Activated naive CD4-positive, alpha-beta T cell treated with anti-CD3 and anti-CD28 coated beads, Interleukin-2, amount 50 U/mL, for 72 hours (primary cell): ENCODE measurements at regions not wholly inside any gene's neighbourhood (a gene's known extent, or its start where the extent isn't known, plus 50 kb on each side); places are given as distances from the start of the nearest gene placed in this dataset.

Source experiments
- ATAC-seq, 2 donors: fragments of 150-1000 bp; cut with Tn5 transposase; 2 replicates each; pipeline ENCODE4 v1.10.0; 2021; ENCODE audit warnings: mild to moderate bottlenecking in 2 of 2, moderate library complexity in 2 of 2
- DNase-seq, 2 donors: peaks; one replicate each; pipeline ENCODE4 v3.0.0; 2021 to 2022; ENCODE audit warnings: low spot score in 2 of 2
- H3K27ac Mint-ChIP-seq, 2 donors: one replicate each; pipeline ENCODE4 v1.8.0; 2022; ENCODE audit warnings: mild to moderate bottlenecking in 2 of 2, mixed read lengths in 2 of 2
- H3K36me3 Mint-ChIP-seq, 2 donors: one replicate each; pipeline ENCODE4 v1.8.0; 2022; ENCODE audit warnings: mixed read lengths in 2 of 2
- H3K9me3 Mint-ChIP-seq, 2 donors: one replicate each; pipeline ENCODE4 v1.8.0; 2022; ENCODE audit warnings: mixed read lengths in 2 of 2

GRCh38 chr4:138555584-138555983 is 313.4 kb upstream of the SLC7A11 start:
- no peak for DNase-seq
- ATAC-seq, result no peak
- Mint-ChIP-seq H3K36me3 (no peaks in the 10 kb centered on the region), H3K27ac (no peak overlapping the region), H3K9me3 (peaks cover 3% of the 10 kb centered on the region in 2 donors)

DNA sequence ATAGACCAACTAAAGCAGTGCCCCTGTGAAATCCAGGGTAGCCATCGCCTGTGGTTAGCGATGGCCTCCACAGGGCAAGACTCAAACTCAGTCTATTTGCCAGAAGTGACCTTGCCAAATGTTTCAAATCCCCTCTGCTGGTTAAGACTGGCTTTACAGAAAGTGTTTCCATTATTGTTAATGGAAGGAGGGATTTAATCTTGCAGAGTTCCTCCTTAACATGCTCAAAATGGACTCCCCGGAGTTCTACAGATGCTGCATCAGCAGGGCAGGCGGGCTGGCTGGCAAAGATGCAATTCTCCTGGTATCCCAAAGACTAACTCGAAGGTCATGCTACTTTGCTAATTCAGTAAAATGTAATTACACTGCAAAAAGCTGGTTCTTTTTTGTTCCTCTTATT is 313.0 kb upstream of the SLC7A11 start:
- ATAC-seq, result no peak
- no peak for DNase-seq
- no peak overlapping the region for H3K27ac Mint-ChIP-seq
- H3K9me3 Mint-ChIP-seq, result peaks cover 3% of the 10 kb centered on the region in 2 donors
- no peaks in the 10 kb centered on the region for H3K36me3 Mint-ChIP-seq

GRCh38 chr4:138553001-138553845 is 311.1 kb upstream of the SLC7A11 start:
- H3K9me3 Mint-ChIP-seq, result peaks cover 3% of the 10 kb centered on the region in 2 donors
- no peak overlapping the region for H3K27ac Mint-ChIP-seq
- no peak for ATAC-seq
- no peaks in the 10 kb centered on the region for H3K36me3 Mint-ChIP-seq
- no peak for DNase-seq

DNA sequence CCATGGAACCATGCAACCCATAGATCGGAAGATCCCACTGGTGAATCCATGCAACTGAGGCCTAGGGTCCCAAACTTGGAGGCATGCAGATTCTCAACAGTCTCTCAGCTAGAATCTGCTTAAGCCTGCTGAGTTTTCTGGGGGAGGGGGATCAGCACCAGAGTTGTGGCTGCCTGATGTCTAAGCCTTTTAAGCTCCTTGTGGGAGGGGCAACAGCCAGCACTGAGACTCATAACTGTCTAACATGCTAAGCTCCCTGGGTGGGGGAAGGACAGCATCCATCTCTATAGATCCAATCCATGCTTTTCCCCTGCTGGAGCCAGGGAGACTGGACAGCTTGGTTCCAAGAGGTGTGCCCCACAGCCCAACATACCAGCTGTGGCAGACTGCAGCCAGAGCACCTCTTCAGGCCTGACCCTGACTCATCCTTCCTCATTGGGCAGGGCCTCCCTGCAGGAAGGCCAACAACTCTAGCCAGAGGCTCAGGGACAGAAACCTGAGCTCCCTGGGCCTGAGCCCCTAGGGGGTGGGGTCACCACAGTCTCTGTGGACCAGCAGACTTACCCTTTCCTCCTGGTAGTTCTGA is 300.1 kb upstream of the SLC7A11 start:
- DNase-seq (no peak), ATAC-seq (no peak)
- Mint-ChIP-seq H3K27ac (no peak overlapping the region), H3K9me3 (peaks cover 8 to 13% of the 10 kb centered on the region in 2 donors), H3K36me3 (no peaks in the 10 kb centered on the region)

- ATAC-seq (no peak), DNase-seq (no peak)
- H3K27ac Mint-ChIP-seq, result no peak overlapping the region
- H3K36me3 Mint-ChIP-seq, result no peaks in the 10 kb centered on the region
- H3K9me3 Mint-ChIP-seq, result peaks cover 8 to 12% of the 10 kb centered on the region in 2 donors
Measured at GRCh38 chr4:138540056-138540800, 298.1 kb upstream of the SLC7A11 start.

GRCh38 chr4:138538743-138539142 is 296.6 kb upstream of the SLC7A11 start:
- Mint-ChIP-seq H3K9me3 (peaks cover 7 to 8% of the 10 kb centered on the region in 2 donors), H3K36me3 (no peaks in the 10 kb centered on the region), H3K27ac (no peak overlapping the region)
- ATAC-seq, result no peak
- no peak for DNase-seq

DNA sequence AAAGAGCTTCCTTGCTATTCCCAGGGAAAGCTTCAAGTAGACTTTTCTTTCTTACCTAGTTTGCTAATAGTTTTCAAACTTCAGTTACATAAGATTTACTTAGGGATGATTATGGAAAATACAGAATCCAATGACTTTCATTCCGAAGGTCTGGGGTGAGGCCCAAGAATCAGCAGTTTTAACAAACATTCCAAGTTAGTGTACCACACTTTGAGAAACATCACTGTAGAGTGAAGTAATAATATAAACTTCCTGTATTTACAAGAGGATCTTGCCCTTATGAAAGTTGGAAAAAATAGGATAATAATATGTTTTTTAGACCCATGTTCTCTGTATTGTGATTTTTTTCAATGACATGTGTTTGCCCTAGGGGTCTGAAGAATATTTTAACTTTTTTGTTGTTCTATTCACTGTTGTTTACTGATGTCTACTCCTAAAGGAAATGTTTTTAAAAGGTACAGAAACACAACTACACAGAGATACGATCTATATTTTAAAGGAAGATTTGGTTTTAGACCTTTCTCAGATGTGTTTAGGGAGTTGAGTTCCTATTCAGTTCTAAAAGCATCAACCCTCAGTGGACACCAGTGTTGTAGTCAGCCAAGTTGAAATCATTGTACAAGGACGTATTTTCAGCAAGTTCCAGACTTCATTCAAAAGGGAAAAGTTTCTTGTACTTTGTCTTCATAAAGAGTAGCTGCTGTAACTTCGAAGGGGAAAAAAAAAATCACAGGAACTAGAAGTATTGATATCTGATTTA is 295.8 kb upstream of the SLC7A11 start:
- Mint-ChIP-seq H3K27ac (no peak overlapping the region), H3K36me3 (no peaks in the 10 kb centered on the region), H3K9me3 (peaks cover under 1 to 10% of the 10 kb centered on the region in 2 donors)
- no peak for ATAC-seq
- no peak for DNase-seq

DNA sequence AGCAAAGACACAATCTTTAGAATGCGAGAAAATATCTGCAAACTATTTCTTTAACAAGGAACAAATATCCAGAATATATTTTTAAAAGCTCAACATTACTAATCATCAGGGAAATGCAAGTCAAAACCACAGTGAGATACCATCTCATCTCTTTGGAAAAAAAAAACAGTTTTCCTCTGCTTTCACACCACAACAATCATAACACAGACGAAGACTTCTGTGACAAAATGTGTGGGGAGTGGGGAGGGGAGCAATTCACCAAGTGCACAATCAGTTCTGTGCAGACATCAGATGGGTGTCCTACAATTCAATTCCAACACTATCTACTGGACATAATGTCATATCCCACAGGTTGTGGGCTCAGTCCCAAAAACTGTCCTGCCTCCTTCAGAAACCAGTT is 293.2 kb upstream of the SLC7A11 start:
- DNase-seq, result no peak
- Mint-ChIP-seq H3K9me3 (peaks cover 11 to 14% of the 10 kb centered on the region in 2 donors), H3K36me3 (no peaks in the 10 kb centered on the region), H3K27ac (no peak overlapping the region)
- no peak for ATAC-seq

- peak in 1 of 2 donors; percentile 16 for ATAC-seq
- no peak for DNase-seq
- Mint-ChIP-seq H3K27ac (no peak overlapping the region), H3K36me3 (no peaks in the 10 kb centered on the region), H3K9me3 (peaks cover 11 to 13% of the 10 kb centered on the region in 2 donors)
Measured at GRCh38 chr4:138522366-138522765, 280.2 kb upstream of the SLC7A11 start.

- ATAC-seq (no peak), DNase-seq (no peak)
- Mint-ChIP-seq H3K36me3 (no peaks in the 10 kb centered on the region), H3K27ac (no peak overlapping the region), H3K9me3 (peaks cover 11 to 13% of the 10 kb centered on the region in 2 donors)
Measured at GRCh38 chr4:138521809-138522208, 279.7 kb upstream of the SLC7A11 start.

DNA sequence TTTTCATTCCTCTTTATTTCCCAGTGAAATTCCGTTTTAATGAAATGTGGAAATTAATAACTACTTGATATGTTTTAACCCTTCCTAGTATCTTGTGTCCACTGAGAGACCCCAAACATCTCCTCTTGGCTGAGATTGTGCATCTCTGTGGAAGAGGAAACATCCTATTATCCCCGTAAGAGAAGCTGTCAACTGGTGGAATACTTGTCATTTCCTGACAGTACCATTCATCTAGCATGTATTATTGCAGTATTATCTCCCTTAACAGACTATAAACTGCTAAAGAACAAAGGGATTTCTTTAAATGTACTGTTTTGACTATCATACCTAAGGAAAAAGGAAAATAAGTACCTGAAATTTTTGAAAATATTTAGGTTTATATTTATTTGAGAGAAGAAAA is 277.3 kb upstream of the SLC7A11 start:
- Mint-ChIP-seq H3K36me3 (no peaks in the 10 kb centered on the region), H3K27ac (no peak overlapping the region), H3K9me3 (peaks cover 6 to 10% of the 10 kb centered on the region in 2 donors)
- no peak for ATAC-seq
- DNase-seq, result no peak

DNA sequence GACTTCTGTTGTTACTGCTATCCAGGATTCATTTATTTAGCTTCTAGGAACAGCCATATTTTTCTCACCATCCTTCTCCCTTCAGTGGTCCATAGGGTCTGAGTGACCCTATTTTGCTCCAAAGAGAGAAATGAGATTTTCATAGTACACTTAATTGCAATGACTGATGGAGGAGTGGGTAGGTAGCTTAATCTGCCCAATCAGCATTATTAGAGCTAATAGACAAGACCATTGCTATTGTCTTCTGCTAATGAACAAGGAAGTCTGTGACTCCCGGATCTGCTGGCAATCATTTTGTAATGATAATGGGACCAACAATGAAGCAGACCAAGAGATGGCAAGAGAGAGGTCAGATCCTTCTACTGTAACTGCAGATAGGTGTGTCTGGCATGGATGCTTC is 271.4 kb upstream of the SLC7A11 start:
- ATAC-seq, result no peak
- no peaks in the 10 kb centered on the region for H3K36me3 Mint-ChIP-seq

GRCh38 chr4:138512756-138513155 is 270.6 kb upstream of the SLC7A11 start:
- ATAC-seq, result no peak
- H3K36me3 Mint-ChIP-seq, result peaks cover 0 to 8% of the 10 kb centered on the region in 2 donors
- no peak for DNase-seq
- no peaks in the 10 kb centered on the region for H3K9me3 Mint-ChIP-seq
- H3K27ac Mint-ChIP-seq, result no peak overlapping the region

More for the DNA sequence above, 271.4 kb upstream of the SLC7A11 start:
- no peaks in the 10 kb centered on the region for H3K9me3 Mint-ChIP-seq
- DNase-seq, result no peak
- H3K27ac Mint-ChIP-seq, result no peak overlapping the region

DNA sequence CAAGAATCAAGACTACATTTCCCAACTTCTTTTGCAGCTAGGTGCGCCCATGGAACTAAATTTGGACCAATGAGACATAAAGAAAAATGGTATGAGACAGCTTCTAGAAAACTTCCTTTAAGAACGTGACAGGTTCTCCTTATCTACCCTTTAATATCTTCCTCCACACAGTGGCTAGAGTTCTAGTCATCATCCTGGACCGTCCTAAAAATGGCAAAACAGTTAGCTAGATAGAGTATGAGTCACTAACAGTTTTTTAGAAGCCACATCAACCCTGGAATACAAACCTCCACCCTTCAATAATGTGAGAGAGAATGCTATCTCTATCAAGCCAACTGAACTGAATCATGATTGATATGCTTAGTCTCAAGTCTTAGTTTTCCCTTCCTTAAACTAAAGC is 267.9 kb upstream of the SLC7A11 start:
- ATAC-seq (no peak), DNase-seq (no peak)
- Mint-ChIP-seq H3K36me3 (peaks cover 6 to 14% of the 10 kb centered on the region in 2 donors), H3K9me3 (peaks cover 6 to 7% of the 10 kb centered on the region in 2 donors), H3K27ac (no peak overlapping the region)

GRCh38 chr4:138509346-138509745 is 267.2 kb upstream of the SLC7A11 start:
- ATAC-seq (no peak), DNase-seq (no peak)
- no peak overlapping the region for H3K27ac Mint-ChIP-seq
- peaks cover 8 to 14% of the 10 kb centered on the region in 2 donors for H3K36me3 Mint-ChIP-seq
- peaks cover 6 to 7% of the 10 kb centered on the region in 2 donors for H3K9me3 Mint-ChIP-seq

DNA sequence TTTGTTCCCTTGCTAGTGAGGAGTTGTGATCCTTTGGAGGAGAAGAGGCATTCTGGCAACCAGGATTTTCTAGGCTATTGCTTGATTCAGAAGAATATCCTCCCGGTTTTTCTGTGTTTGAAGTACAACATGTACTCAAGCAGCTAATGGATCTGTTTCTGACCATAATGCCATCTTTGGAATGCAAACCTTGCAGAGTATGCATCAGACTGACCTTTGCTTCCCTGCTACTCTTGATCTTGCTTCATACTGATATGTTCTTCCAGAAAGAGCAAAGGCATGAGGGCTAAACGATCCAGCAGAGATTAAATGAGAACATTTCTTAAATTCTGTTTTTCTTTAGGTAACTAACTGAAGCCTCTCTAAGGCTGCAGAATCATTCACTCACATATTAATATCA is 265.4 kb upstream of the SLC7A11 start:
- peaks cover 11 to 14% of the 10 kb centered on the region in 2 donors for H3K36me3 Mint-ChIP-seq
- ATAC-seq (no peak), DNase-seq (no peak)
- no peak overlapping the region for H3K27ac Mint-ChIP-seq
- H3K9me3 Mint-ChIP-seq, result peaks cover 12 to 16% of the 10 kb centered on the region in 2 donors
